GM12874 (cell line): ENCODE measurements at regions not wholly inside any gene's neighbourhood (a gene's known extent, or its start where the extent isn't known, plus 50 kb on each side); places are given as distances from the start of the nearest gene placed in this dataset.

ENCODE experiments used
- TF ChIP-seq, protein P1 (sequence below): IDR thresholded peaks from 2 replicates; pipeline ENCODE4 v1.5.1; 2011; ENCODE audit warnings: low read depth, mild to moderate bottlenecking, control low read depth, low read length, moderate library complexity; ENCODE audit not compliant: insufficient read depth

DNA sequence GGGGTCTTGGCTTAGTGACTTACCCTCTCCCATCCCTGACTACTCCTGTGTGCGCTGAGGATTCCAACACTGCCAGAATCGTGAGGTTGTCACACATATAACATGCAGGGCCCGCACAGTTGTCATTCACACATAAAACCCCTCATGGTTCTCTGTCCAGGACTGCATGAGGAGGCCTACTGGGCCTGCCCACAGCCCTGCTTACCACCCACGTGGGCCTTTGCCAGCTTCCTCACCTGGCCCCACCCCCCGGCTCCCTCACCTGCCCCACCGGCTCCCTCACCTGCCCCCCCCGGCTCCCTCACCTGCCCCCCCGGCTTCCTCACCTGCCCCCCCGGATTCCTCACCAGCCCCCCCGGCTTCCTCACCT is 197.2 kb downstream of the TEX29 start:
- TF ChIP-seq, protein P1, sequence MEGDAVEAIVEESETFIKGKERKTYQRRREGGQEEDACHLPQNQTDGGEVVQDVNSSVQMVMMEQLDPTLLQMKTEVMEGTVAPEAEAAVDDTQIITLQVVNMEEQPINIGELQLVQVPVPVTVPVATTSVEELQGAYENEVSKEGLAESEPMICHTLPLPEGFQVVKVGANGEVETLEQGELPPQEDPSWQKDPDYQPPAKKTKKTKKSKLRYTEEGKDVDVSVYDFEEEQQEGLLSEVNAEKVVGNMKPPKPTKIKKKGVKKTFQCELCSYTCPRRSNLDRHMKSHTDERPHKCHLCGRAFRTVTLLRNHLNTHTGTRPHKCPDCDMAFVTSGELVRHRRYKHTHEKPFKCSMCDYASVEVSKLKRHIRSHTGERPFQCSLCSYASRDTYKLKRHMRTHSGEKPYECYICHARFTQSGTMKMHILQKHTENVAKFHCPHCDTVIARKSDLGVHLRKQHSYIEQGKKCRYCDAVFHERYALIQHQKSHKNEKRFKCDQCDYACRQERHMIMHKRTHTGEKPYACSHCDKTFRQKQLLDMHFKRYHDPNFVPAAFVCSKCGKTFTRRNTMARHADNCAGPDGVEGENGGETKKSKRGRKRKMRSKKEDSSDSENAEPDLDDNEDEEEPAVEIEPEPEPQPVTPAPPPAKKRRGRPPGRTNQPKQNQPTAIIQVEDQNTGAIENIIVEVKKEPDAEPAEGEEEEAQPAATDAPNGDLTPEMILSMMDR, result no peak

DNA sequence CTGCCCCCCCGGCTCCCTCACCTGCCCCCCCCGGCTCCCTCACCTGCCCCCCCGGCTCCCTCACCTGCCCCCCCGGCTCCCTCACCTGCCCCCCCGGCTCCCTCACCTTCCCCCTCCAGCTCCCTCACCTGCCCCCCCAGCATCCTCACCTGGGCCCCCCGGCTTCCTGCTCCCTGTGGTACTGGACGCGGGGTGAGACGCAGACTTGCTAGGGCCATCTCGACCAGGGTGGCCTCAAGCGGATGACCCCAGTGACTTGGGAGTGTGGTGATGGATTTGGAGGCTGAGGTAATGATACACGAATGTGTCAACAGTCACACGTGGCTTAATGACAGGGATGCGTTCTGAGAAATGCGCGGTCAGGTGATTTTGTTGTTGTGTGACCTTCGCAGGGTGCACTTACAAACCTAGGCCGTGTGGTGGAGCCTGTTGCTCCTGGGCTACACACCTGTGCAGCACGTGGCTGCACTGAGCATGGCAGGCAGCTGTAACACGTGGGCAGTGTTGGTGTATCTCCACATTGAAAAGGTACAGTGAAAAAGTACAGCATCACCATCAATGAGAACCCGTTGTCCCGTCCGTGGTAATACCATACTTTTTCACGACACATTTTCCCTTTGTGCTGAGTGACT is 197.8 kb downstream of the TEX29 start:
- TF ChIP-seq, protein P1, result no peak

DNA sequence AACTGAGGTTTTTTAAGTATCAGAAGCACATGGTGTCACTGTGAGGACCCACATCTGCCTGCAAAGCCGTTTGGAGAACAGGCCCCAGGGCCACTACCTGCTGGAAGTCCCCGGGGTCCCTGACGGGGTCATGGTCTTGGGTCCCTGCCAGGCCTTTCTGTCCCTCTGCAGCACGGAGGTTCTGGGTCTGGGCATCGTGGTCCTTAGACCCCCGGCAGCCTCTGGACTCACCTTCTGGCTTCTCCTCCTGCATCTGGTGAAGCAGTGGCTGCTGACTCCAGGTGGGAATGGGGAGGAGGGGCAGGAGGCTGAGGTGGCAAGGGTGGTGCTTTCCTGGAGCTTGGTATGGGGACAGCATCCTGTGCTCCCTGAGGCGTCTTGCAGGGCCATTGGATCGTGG is 198.6 kb downstream of the TEX29 start:
- TF ChIP-seq, protein P1, result no peak

DNA sequence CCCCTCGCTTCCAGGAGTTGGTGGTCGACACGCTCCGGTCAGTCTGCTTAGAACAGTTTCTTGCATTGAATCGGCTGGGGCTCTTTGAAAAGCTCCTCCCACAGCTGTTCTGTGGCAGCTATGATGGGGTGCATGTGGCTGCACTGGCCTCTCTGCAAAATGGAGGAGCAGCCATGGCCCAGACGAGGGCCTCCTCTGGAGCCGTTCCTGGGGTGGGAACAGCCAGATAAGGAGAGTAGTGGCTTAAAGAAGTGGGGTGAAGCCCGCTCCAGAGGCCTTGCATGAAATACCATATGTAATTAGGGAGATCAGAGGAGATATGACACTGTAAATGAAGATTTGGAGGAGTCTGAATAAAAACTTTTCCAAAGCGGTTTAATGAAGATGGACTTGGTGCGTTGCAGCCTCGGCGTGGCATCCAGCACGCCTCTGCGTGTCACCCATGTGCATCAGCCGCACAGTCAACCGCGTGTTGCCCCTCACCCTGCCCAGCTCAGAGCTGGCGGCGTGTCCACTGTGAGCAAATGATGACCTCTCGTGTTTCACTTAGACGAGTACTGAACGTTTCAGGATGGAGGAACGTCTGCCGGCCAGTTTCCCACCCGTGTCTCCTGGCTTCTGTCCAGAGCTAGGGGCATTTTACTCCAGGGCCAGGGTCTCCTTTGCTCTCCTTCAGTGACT is 199.2 kb downstream of the TEX29 start:
- TF ChIP-seq, protein P1, result no peak

DNA sequence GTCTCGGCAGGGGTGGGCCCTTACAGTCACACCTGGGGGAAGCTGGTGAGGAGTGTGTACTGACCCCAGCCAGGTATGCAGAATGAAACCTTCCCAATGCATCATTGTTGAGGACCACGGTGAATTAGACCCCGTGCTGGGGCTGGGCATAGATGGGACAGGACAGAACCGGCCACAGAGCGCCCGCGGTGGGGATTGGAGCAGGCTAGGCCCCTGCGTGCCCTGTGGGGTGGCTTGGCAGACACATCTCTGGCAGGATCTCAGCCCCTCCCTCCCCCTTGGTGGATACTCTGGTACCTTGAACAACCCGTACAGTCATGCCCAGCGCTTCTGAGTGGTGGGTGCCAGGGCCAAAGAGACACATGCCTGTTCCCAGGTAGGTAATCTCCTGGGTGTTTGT is 200.6 kb downstream of the TEX29 start:
- TF ChIP-seq, protein P1, result no peak

DNA sequence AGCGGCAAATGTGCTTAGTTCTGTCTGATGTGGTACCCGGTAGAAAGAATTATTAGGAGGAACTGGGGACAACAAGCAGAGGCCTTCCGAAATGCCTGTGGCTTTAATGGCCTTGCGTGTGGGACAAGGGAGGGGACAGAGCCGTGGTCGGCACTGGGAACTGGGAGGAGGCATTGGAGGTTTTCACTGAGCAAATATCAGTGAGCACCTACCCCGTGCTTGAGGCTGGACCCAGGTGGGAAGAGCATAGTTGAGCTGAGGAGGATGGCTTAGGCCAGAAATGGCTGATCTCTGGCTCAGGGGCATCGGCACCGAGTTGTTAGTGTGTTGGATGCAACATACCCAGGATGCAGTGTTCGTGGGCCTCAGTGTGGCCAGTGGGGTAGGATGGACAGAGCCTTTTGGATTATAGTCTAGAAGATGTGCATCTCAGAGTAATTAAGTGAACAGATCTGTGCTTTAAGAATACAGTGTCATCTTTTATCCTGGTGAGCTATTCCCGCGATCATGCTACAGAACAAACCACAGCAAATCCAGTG is 201.3 kb downstream of the TEX29 start:
- TF ChIP-seq, protein P1, result no peak

DNA sequence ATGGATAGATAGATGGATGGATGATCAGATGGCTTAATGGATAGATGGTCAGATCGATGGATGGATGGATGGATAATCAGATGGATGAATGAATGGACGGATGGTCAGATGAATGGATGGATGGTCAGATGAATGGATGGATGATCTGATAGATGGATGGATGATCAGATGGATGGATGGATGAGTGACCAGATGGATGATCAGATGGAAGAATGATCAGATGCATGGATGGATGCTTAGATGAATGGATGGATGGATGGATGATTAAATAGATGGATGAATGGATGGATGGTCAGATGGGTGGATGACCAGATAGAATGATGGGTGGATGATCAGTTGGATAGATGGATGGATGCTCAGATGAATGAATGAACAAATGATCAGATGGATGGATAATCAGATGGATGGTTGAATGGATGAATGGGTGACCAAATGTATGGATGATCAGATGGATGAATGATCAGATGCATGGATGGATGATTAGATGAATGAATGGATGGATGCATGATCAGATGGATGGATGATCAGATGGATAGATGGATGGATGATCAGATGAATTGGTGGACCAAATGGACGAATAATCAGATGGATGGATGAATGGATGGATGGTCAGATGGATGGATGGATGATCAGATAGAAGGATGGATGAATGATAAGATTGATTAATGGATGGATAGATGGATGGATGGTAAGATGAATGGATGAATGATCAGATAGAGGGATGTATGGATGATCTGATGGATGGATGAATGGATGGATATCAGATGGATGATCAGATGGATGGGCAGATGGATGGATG is 205.1 kb downstream of the TEX29 start:
- TF ChIP-seq, protein P1, result no peak
